ENCODE measurements at regions not wholly inside any gene's neighbourhood (a gene's known extent, or its start where the extent isn't known, plus 50 kb on each side); places are given as distances from the start of the nearest gene placed in this dataset.

DNA sequence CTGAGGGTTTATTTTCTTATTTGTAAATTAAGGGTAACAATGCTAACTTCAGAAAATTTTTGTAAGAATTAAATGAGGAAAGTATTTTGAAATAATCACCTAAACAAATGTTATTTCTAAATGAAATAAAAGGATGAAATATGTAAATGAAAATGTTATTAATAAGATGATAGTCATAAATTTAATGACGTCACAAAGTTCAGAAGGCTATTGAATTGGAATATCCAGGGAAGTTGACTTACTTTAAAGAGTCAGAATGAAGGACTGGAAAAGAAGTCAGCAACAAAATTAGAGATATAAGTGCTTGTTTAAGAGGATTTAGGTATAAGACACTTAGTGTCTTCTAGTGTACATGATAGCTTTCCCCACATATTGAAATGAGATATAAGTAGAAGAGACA lies 732.6 kb upstream of the CDH7 start:
- TF ChIP-seq, protein P1, sequence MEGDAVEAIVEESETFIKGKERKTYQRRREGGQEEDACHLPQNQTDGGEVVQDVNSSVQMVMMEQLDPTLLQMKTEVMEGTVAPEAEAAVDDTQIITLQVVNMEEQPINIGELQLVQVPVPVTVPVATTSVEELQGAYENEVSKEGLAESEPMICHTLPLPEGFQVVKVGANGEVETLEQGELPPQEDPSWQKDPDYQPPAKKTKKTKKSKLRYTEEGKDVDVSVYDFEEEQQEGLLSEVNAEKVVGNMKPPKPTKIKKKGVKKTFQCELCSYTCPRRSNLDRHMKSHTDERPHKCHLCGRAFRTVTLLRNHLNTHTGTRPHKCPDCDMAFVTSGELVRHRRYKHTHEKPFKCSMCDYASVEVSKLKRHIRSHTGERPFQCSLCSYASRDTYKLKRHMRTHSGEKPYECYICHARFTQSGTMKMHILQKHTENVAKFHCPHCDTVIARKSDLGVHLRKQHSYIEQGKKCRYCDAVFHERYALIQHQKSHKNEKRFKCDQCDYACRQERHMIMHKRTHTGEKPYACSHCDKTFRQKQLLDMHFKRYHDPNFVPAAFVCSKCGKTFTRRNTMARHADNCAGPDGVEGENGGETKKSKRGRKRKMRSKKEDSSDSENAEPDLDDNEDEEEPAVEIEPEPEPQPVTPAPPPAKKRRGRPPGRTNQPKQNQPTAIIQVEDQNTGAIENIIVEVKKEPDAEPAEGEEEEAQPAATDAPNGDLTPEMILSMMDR (IDR thresholded peaks at IDR 0.05; ENCODE audit: low read length) = no peak
- no peak for TF ChIP-seq EZH2 (optimal IDR thresholded peaks at IDR 0.05; ENCODE audit: low read depth, low read length)

Measured in MM.1S (cell line).